ENCODE measurements at regions not wholly inside any gene's neighbourhood (a gene's known extent, or its start where the extent isn't known, plus 50 kb on each side); places are given as distances from the start of the nearest gene placed in this dataset.

- TF ChIP-seq CTCF (IDR thresholded peaks at IDR 0.05) (no peak), ETV6 (CRISPR knock-in tag; IDR thresholded peaks at IDR 0.05) (no peak), GABPB1 (CRISPR knock-in tag; IDR thresholded peaks at IDR 0.05) (no peak), IRF1 (CRISPR knock-in tag; IDR thresholded peaks at IDR 0.05) (no peak), FOXP4 (CRISPR knock-in tag; IDR thresholded peaks at IDR 0.05) (no peak), E2F4 (CRISPR knock-in tag; IDR thresholded peaks at IDR 0.05; ENCODE audit: borderline replicate concordance, low read depth) (no peak), TCF7 (CRISPR knock-in tag; IDR thresholded peaks at IDR 0.05; ENCODE audit: low read depth) (no peak), ZNF512 (CRISPR knock-in tag; IDR thresholded peaks at IDR 0.05; ENCODE audit: borderline replicate concordance) (no peak), NR2C2 (CRISPR knock-in tag; IDR thresholded peaks at IDR 0.05) (no peak), SMAD4 (CRISPR knock-in tag; IDR thresholded peaks at IDR 0.05) (no peak), E2F5 (CRISPR knock-in tag; IDR thresholded peaks at IDR 0.05) (no peak), NFYB (CRISPR knock-in tag; conservative IDR thresholded peaks at IDR 0.05; ENCODE audit: low read depth) (no peak)
These were observed 167.0 kb upstream of the PIK3R1 start for GRCh38 chr5:68048516-68048915.

Data from WTC11 (cell line).